HepG2 (cell line): ENCODE measurements at regions not wholly inside any gene's neighbourhood (a gene's known extent, or its start where the extent isn't known, plus 50 kb on each side); places are given as distances from the start of the nearest gene placed in this dataset.

Experiments used
- ATAC-seq: fragments of 200-7000 bp; cut with Tn5 transposase; 3 replicates; pipeline ENCODE4 v1.9.1; 2020; ENCODE audit warnings: mild to moderate bottlenecking, moderate library complexity
- BruUV-seq: library from RNA; stranded (reverse); fragments of 400-500 nt; replicated peaks from 2 replicates; lab custom pipeline; 2021; lab: Mats Ljungman, UMichigan
- CTCF ChIA-PET: fragments of 300-600 bp; formaldehyde crosslinking; extraction: SDS; loops from one replicate; lab custom pipeline; 2021; ENCODE audit warnings: low total read pairs, inconsistent platforms, low intra/inter-chr PET ratio; lab: Yijun Ruan, JAX
- POLR2A ChIA-PET: fragments of 350-600 bp; sonication (Branson Sonifier 250); formaldehyde crosslinking; loops from one replicate; lab custom pipeline; 2020; ENCODE audit warnings: antibody characterized with exemption, inconsistent platforms; lab: Yijun Ruan, JAX
- DNase-seq: peaks from one replicate; pipeline ENCODE4 v3.0.0-alpha.2; 2015; ENCODE audit warnings: low spot score
- FAIRE-seq: peaks from 3 replicates; lab custom pipeline; 2011; peaks lifted over from hg19 to GRCh38; lab: Jason Lieb, UNC
- H2AFZ ChIP-seq: one replicate; pipeline ENCODE4 v1.6.1; 2011; ENCODE audit warnings: low read length, inconsistent platforms
- H3K27ac ChIP-seq: fragments of 300-600 bp; 3 replicates; pipeline ENCODE4 v1.8.0; 2011; ENCODE audit warnings: mixed run types, mild to moderate bottlenecking, mixed read lengths, low read length, inconsistent platforms; ENCODE audit not compliant: insufficient read depth; ENCODE audit errors: extremely low read length
- H3K27me3 ChIP-seq, 2 experiments: fragments of 200-600 bp in 1 of 2; 2 replicates in 1 of 2; 3 replicates in 1 of 2; pipeline versions ENCODE4 v1.6.0 to v1.8.0; 2011; ENCODE audit warnings: low read length in 2 of 2, mild to moderate bottlenecking in 2 of 2, moderate library complexity in 2 of 2, inconsistent platforms in 1 of 2; ENCODE audit not compliant: insufficient read depth in 2 of 2, control insufficient read depth in 1 of 2
- H3K36me3 ChIP-seq, 2 experiments: fragments of 200-600 bp in 1 of 2; replicated peaks in 1 of 2; 2 replicates in 1 of 2; 3 replicates in 1 of 2; pipeline versions ENCODE4 v1.5.1 to v1.8.0; 2011; ENCODE audit warnings: low read length in 2 of 2, inconsistent platforms in 1 of 2; ENCODE audit not compliant: insufficient read depth in 2 of 2, control insufficient read depth in 1 of 2
- H3K4me1 ChIP-seq: 2 replicates; pipeline ENCODE4 v1.5.1; 2012; ENCODE audit warnings: low read length, inconsistent platforms; ENCODE audit not compliant: insufficient read depth
- H3K4me2 ChIP-seq: 2 replicates; pipeline ENCODE4 v1.6.0; 2011; ENCODE audit warnings: low read depth, low read length, inconsistent platforms
- H3K4me3 ChIP-seq, 3 experiments: fragments of 200-600 bp in 1 of 3; sonication (generic), shearing (Covaris generic) in 1 of 3; replicated peaks in 1 of 3; 2 replicates each; pipeline ENCODE4 v1.5.1; 2011 to 2016; ENCODE audit warnings: low read length in 3 of 3, inconsistent platforms in 2 of 3, low read depth in 2 of 3, mild to moderate bottlenecking in 2 of 3, control low read depth in 1 of 3, mixed read lengths in 1 of 3; ENCODE audit not compliant: insufficient read depth in 1 of 3
- H3K79me2 ChIP-seq: one replicate; pipeline ENCODE4 v1.6.1; 2011; ENCODE audit warnings: low read length, inconsistent platforms; ENCODE audit not compliant: insufficient read depth
- H3K9ac ChIP-seq: 2 replicates; pipeline ENCODE4 v1.6.0; 2011; ENCODE audit warnings: mild to moderate bottlenecking, low read depth, low read length, inconsistent platforms; ENCODE audit not compliant: insufficient read depth
- H3K9me3 ChIP-seq: 2 replicates; pipeline ENCODE4 v1.5.1; 2012; ENCODE audit warnings: mild to moderate bottlenecking, low read length
- H4K20me1 ChIP-seq: 2 replicates; pipeline ENCODE4 v1.6.0; 2011; ENCODE audit warnings: inconsistent platforms, mild to moderate bottlenecking, low read length, moderate library complexity; ENCODE audit not compliant: insufficient read depth
- BCL3 ChIP-seq: sonication (generic); formaldehyde crosslinking; IDR thresholded peaks from 2 replicates; pipeline ENCODE4 v1.5.1; 2020; ENCODE audit warnings: mild to moderate bottlenecking, missing genetic modification reagents, moderate library complexity
- CENPT ChIP-seq: sonication (generic); formaldehyde crosslinking; IDR thresholded peaks from 2 replicates; pipeline ENCODE4 v1.8.0; 2022; ENCODE audit warnings: low read depth, mild to moderate bottlenecking, moderate library complexity, missing genetic modification reagents
- CHD4 ChIP-seq: fragments of 200-600 bp; sonication (generic); IDR thresholded peaks from 2 replicates; pipeline ENCODE4 v1.7.0; 2017; ENCODE audit warnings: mild to moderate bottlenecking, low read length, borderline replicate concordance
- ERF ChIP-seq: IDR thresholded peaks from 2 replicates; pipeline ENCODE4 v1.6.1; 2018; ENCODE audit warnings: missing biosample characterization, missing genetic modification reagents
- HNRNPLL ChIP-seq: fragments of 200-400 bp; formaldehyde crosslinking; IDR thresholded peaks from 2 replicates; pipeline ENCODE4 v1.6.1; 2017; ENCODE audit warnings: mild to moderate bottlenecking, low read depth, low read length; ENCODE audit not compliant: poor library complexity, severe bottlenecking
- HOXD1 ChIP-seq: sonication (generic); formaldehyde crosslinking; IDR thresholded peaks from 2 replicates; pipeline ENCODE4 v1.5.0; 2020; ENCODE audit warnings: missing genetic modification reagents
- KDM1A ChIP-seq: IDR thresholded peaks from 2 replicates; pipeline ENCODE4 v1.6.1; 2016; ENCODE audit warnings: missing compliant biosample characterization
- NR2C2 ChIP-seq: sonication (generic); formaldehyde crosslinking; IDR thresholded peaks from 2 replicates; pipeline ENCODE4 v1.4.0; 2020; ENCODE audit warnings: missing genetic modification reagents, mild to moderate bottlenecking, moderate library complexity, borderline replicate concordance
- SMAD9 ChIP-seq: sonication (generic); formaldehyde crosslinking; IDR thresholded peaks from 2 replicates; pipeline ENCODE4 v1.5.1; 2020; ENCODE audit warnings: mild to moderate bottlenecking, missing genetic modification reagents
- SP2 ChIP-seq: sonication (generic); formaldehyde crosslinking; IDR thresholded peaks from 2 replicates; pipeline ENCODE4 v1.5.1; 2020; ENCODE audit warnings: mild to moderate bottlenecking, missing genetic modification reagents
- STAT5B ChIP-seq: sonication (generic); formaldehyde crosslinking; IDR thresholded peaks from 2 replicates; pipeline ENCODE4 v1.4.0; 2020; ENCODE audit warnings: missing genetic modification reagents
- TBX3 ChIP-seq: fragments of 450-650 bp; IDR thresholded peaks from 2 replicates; pipeline ENCODE4 v1.6.1; 2017; ENCODE audit warnings: antibody characterized with exemption, mild to moderate bottlenecking, inconsistent platforms, borderline replicate concordance
- ZKSCAN1 ChIP-seq: fragments of 150-350 bp; IDR thresholded peaks from 2 replicates; pipeline ENCODE4 v1.6.1; 2014; ENCODE audit warnings: low read length
- ZKSCAN8 ChIP-seq: IDR thresholded peaks from 2 replicates; pipeline ENCODE4 v1.6.1; 2016; ENCODE audit warnings: borderline replicate concordance, missing genetic modification reagents, missing compliant biosample characterization
- ZNF121 ChIP-seq: sonication (generic); formaldehyde crosslinking; IDR thresholded peaks from 2 replicates; pipeline ENCODE4 v1.5.0; 2020; ENCODE audit warnings: mild to moderate bottlenecking, missing genetic modification reagents
- ZNF275 ChIP-seq: sonication (generic); formaldehyde crosslinking; IDR thresholded peaks from 2 replicates; pipeline ENCODE4 v1.8.0; 2022; ENCODE audit warnings: missing genetic modification reagents, mild to moderate bottlenecking, inconsistent platforms, borderline replicate concordance
- ZNF280D ChIP-seq: sonication (generic); formaldehyde crosslinking; IDR thresholded peaks from 2 replicates; pipeline ENCODE4 v1.5.1; 2020; ENCODE audit warnings: mild to moderate bottlenecking, missing genetic modification reagents
- ZNF569 ChIP-seq: sonication (generic); formaldehyde crosslinking; IDR thresholded peaks from 2 replicates; pipeline ENCODE4 v1.5.0; 2020; ENCODE audit warnings: mild to moderate bottlenecking, missing genetic modification reagents, moderate library complexity, borderline replicate concordance
- ZNF761 ChIP-seq: sonication (generic); formaldehyde crosslinking; conservative IDR thresholded peaks from 2 replicates; pipeline ENCODE4 v1.4.0; 2020; ENCODE audit warnings: mild to moderate bottlenecking, missing genetic modification reagents
- WGBS: methylation state at CpG from one replicate; pipeline ENCODE4 v1.1.6; 2017; ENCODE audit warnings: low lambda C conversion rate; 5-methylcytosine and 5-hydroxymethylcytosine counted together
- in situ Hi-C: cut with HindIII; loops from 2 replicates; pipeline ENCODE4 v1.10.0; 2017; ENCODE audit warnings: low pct_unique_long_range_greater_than_20kb; ENCODE audit not compliant: extremely low pct_ligation_motif_present
- intact Hi-C: fragments of 100-400 bp; cut with micrococcal nuclease; formaldehyde crosslinking; loops from one replicate; pipeline ENCODE4 v1.10.0; 2022; ENCODE audit not compliant: unreplicated experiment

- TF ChIP-seq ZNF275 (CRISPR knock-in tag) (no peak), CHD4 (no peak), SP2 (CRISPR knock-in tag) (no peak), HOXD1 (CRISPR knock-in tag) (no peak)
Measured at GRCh38 chr6:139643986-139644385, 269.5 kb upstream of the CITED2 start (continued).

- Histone ChIP-seq H3K36me3 (no peaks in the 10 kb centered on the region), H3K4me1 (no peaks in the 10 kb centered on the region), H3K9me3 (no peaks in the 10 kb centered on the region), H3K79me2 (no peaks in the 10 kb centered on the region), H3K27me3 (no peaks in the 10 kb centered on the region), H4K20me1 (no peaks in the 10 kb centered on the region), H3K4me2 (no peak overlapping the region), H3K9ac (no peak overlapping the region), H3K27ac (no peak overlapping the region), H2AFZ (no peak overlapping the region), H3K4me3 (no peak overlapping the region)
- DNase-seq (no peak), ATAC-seq (no peak), FAIRE-seq (no peak)
- WGBS = 44% methylated on average over 2 of the region's 2 CpGs
- in situ Hi-C loops (no loop called here), intact Hi-C loops (no loop called here)
- no TSS peak for BruUV-seq
- CTCF ChIA-PET = no interaction called here
- POLR2A ChIA-PET = no interaction called here
- TF ChIP-seq TBX3 = no peak
- TF ChIP-seq ZNF280D = no peak
- TF ChIP-seq BCL3 (CRISPR knock-in tag) = no peak
- no peak for TF ChIP-seq ZKSCAN1
- TF ChIP-seq ZKSCAN8 = no peak
- no peak for TF ChIP-seq NR2C2 (CRISPR knock-in tag)
- no peak for TF ChIP-seq KDM1A (CRISPR knock-in tag)
- TF ChIP-seq SMAD9 = no peak
- no peak for TF ChIP-seq STAT5B
- TF ChIP-seq ZNF569 (CRISPR knock-in tag) = no peak
- TF ChIP-seq HNRNPLL = no peak
- no peak for TF ChIP-seq ZNF761 (CRISPR knock-in tag)
- no peak for TF ChIP-seq CENPT (CRISPR knock-in tag)
- no peak for TF ChIP-seq ERF (CRISPR knock-in tag)
- TF ChIP-seq ZNF121 = no peak
Measured at GRCh38 chr6:139642346-139642745, 267.9 kb upstream of the CITED2 start.
